ENCODE measurements at regions not wholly inside any gene's neighbourhood (a gene's known extent, or its start where the extent isn't known, plus 50 kb on each side); places are given as distances from the start of the nearest gene placed in this dataset.
A peak's percentile ranks its signal among the peaks of the same experiment; 100 is the strongest.
"Not testable (repeated sequence)": the region's sequence is repeated elsewhere in the genome, so short reads cannot be mapped to it uniquely, and the experiment has no call there.

DNA sequence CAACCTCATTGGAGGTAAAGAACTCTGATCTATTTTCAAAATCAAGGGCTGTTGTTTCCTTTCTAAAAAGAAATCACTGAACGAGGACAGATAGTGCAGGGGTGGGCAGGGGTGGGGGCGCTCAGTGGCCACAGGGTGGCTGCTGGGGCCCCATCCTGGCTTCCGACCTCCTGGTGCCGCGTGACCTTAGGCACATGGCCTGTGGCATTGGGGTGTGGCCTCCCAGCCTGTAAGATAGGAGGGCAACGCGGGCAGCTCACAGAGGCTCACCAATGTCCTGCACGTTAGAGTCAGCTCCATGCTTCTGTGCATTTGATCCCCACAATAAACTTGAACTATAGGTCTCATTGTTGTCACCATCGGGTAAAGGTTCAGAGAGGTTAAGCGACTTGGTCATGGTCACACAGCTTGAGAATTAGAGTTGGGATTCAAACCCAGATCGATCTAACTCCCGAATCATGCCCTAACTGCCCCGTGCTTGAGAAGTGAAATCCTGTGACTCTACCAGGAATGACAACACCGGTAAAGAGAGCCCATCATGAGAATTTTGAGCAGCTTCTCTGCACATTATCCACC is 148.0 kb upstream of the SLC6A11 start:
- DNase-seq: no peak

DNA sequence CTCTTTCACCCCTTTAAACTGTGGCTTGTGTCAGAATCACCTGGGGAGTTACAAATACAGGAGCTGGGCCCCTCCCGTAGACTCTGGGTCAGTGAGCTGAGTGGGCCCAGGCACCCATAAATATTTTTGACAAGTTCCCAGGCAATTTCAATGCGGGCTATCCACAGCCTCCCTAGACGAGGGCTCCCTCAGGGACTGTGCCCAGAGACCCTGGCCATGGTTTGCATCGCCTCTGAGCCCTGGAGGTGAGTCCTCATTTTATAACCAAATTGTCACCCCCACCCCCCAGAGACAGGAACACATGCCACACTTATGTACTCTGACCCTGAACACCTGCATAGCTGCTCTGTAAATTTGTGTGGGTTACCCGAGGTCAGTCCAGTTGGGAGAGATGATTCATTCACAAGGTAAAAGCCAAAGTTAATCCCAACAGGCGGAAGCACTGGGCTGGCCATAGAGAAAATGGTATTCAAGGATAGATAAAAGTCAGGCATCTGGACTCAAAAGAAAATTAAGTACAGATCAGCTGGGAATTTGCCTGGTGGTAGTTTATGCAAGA is 146.5 kb upstream of the SLC6A11 start:
- DNase-seq: no peak

DNA sequence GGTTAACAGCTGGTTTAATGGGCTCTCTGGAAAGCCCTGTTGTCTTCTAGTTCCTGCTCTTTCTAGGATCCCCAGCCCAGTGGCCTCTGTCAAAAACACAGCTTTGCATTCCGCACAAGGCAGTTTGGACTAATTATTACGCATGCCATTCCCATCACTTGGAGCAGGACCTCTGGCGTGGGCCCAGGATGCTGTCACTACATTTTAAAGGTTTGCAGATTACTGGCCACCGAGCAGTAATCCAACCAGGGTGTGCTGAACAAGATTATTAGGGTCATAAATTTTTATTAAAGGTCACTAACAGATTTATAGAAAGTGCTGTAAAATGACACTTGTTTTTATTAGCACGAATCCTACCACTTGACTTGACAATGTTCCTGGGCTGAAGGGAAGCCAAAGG is 143.6 kb upstream of the SLC6A11 start:
- no peak for DNase-seq

DNA sequence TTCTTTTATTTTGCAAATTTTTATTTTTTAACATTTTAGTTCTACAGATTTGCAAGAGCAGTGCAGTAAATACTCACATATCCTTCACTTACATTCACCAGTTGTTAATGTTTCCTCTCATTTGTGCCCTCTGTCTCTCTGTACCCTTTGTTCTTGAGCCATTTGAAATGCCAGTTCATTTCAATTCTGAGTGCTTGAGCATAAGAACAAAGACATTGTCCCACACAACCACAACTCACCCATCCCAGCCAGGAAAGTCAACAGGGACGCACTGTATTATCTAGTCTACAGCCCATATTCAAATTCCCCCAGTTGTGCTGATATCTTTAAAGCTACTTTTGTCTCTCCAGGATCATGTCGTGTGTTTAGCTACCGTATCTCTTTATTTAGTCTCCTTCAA is 141.4 kb upstream of the SLC6A11 start:
- no peak for DNase-seq

DNA sequence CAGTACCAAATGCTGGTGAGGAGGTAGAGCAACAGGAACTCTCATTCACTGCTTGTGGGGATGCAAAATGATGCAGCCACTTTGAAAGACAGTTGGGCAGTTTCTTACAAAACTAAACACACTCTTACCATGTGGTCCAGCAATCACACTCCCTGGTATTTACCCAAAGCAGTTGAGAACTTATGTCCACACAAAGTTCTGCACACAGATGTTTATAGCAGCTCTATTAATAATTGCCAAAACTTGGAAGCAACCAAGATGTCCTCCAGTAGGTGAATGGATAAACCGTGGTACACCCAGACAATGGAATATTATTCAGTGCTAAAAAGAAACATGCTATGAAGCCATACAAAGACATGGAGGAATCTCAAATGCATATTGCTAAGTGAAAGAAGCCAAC is 139.1 kb upstream of the SLC6A11 start:
- no peak for DNase-seq

DNA sequence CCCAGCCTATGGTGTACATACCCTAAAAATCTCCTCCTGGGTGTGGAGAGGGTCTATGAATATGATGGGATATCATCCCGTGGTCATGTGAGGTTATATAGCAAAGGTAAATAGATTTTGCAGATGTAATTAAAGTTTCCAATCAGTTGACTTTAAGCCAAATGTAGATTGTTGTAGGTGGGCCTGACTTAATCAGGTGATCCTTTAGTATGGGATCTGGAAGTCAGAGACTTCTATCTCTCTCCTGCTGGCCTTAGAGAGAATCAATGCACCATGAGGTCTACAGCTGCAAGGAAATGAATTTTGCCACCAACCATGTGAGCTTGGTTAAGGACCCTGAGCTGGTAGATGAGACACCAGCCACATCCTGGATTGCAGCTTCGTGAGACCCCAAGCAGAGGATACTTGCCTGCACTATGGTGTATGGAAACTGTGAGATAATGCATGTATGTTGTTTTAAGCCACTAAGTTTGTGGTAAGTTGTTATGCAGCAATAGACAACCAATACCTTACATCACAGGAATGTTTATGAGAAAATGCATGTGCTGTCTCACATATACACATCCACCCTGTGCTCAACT is 137.1 kb upstream of the SLC6A11 start:
- no peak for DNase-seq

DNA sequence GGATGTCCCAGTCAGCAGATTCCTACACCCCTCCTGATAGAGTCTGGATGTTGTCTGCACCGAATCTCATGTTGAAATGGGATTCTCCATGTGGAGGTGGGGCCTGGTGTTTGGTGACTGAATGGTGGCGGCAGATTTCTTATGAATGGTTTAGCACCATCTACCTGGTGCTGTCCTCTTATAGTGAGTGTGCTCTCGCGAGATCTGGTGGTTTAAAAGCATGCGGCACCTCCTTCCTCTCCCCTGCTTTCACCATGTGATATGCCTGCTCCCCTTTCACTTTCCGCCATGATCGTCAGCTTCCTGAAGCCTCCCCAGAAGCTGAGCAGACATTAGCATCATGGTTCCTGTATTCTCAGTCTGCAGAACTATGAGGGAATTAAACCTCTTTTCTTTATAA is 135.2 kb upstream of the SLC6A11 start:
- DNase-seq: no peak

GRCh38 chr3:10682692-10683091 is 133.3 kb upstream of the SLC6A11 start:
- DNase-seq: no peak

GRCh38 chr3:10683106-10683505 is 132.9 kb upstream of the SLC6A11 start:
- DNase-seq: no peak

- DNase-seq: no peak
Measured at GRCh38 chr3:10688126-10688525, 127.9 kb upstream of the SLC6A11 start.

GRCh38 chr3:10688548-10689172 is 127.4 kb upstream of the SLC6A11 start:
- no peak for DNase-seq

DNA sequence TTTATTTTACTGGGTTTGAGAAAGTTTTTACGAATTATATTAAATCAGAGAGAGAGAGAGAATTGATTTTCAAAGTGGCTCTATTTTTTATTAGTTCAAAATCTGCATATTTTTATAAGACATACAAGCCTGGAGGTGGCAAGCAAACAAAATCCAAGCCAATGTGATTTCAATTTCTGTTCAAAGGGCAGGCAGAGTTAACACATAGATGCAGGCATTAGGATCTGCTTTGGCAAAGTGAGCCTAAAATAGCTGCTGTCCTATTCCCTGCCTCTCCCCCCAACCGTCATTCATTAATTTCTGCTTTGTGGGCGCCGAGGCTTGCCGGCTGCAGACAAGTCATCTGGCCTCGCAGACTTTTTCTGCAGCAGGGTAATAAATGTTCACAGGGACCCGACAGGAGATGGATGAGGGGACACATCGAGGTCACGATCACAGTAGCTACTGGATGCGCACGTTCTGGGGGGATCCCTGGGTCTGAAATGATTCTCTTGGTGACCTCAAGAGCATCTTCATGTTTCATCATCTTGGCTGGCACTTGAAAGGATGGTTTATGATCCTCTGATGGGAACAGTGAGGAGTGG is 123.9 kb upstream of the SLC6A11 start:
- no peak for DNase-seq

DNA sequence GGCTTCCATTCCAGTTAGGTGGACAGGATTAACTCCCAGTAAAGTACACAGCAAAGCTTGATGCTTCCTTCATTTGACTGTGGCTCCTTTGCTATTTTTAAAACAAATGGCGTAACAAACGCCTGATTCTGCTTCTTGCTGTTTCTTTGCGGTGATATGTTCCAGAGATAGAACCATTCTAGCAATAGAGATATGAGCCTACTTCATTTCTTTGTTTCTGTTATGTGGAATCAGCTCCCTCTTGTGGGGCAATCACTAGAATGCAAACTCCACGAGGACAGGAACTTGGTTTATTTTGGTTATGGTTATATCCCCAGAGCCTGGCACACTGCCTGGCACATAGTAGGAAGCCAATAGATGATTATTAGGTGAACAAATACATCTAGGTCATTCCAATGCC is 122.6 kb upstream of the SLC6A11 start:
- no peak for DNase-seq

- DNase-seq: no peak
Measured at GRCh38 chr3:10694179-10694578, 121.8 kb upstream of the SLC6A11 start.

DNA sequence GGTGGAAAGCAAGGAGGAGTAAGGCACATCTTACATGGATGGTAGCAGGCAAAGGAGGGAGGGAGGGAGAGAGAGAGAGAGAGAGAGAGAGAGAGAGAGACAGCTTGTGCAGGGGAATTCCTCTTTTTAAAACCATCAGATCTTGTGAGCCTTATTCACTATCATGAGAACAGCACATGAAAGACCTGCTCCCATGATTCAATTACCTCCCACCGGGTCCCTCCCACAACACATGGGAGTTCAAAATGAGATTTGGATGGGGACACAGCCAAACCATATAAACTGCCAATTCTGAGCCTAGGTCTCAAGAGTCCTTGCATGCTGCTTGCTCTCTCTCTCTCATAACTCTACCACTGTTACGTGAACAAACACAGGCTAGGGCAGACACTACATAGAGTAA is 120.8 kb upstream of the SLC6A11 start:
- DNase-seq: not testable (repeated sequence)

GRCh38 chr3:10695595-10696285 is 120.3 kb upstream of the SLC6A11 start:
- DNase-seq: no peak

- DNase-seq: no peak
Measured at GRCh38 chr3:10697918-10698317, 118.1 kb upstream of the SLC6A11 start.

- DNase-seq: no peak
Measured at GRCh38 chr3:10700821-10701220, 115.2 kb upstream of the SLC6A11 start.

GRCh38 chr3:10702961-10703740 is 112.9 kb upstream of the SLC6A11 start:
- DNase-seq: no peak

DNA sequence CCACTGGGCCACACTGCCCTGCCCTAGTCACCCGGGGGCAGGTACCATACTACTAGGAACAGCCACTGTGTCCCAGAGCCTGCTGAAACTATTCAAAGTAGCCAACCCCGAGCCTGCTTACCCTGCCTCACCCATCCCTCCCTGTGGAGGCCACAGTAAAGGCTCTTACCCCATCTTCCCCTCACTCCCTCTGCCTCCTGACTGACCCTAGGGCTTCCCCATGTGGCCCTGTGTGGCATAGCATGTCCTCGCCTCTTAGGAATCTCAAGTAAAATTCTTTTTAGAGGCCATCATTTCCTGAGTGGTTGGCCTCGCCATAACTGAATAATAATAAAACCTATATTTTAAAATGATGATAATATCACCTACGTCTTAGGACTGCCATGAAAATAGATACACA is 112.2 kb upstream of the SLC6A11 start:
- DNase-seq: peak in 1 of 2 experiments; percentile 17

GRCh38 chr3:10706156-10706739 is 109.8 kb upstream of the SLC6A11 start:
- DNase-seq: no peak

DNA sequence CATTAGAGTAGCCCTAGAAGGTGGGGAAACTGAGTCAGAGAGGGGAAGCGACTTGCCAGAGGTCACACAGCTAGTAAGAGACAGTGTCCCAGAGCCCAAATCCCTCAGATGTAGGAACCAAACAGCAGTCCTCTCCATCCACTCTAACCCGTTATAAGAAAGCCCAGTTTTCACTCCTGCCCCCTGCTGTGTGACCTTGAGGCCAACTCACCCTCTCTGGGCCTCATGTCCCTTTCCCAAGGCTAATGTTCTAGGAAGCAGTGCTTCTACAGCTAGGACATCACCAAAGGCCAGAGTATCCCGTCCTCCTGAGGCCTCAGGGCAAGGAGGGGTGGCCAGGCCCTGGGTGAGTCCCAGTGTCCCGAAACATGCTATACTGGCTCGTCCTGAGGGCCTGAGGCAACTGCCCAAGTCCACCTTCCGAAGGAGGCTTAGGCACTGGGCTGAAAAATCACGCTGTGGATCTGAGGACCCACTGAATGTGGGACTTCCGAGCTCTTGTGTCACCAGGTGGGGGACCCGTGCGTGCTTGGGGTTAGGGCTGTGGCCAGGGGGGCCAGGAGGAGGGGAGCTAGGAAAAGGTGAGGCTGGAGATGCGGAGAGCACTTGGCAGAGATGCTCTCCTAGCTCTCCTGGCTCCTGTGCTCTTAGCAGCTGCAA is 109.2 kb upstream of the SLC6A11 start:
- no peak for DNase-seq
